Caco-2 (cell line): ENCODE measurements at regions not wholly inside any gene's neighbourhood (a gene's known extent, or its start where the extent isn't known, plus 50 kb on each side); places are given as distances from the start of the nearest gene placed in this dataset.

Experiments
- BruUV-seq: library from RNA; stranded (reverse); fragments of 400-500 nt; replicated peaks from 2 replicates; lab custom pipeline; 2021; lab: Mats Ljungman, UMichigan
- CTCF ChIA-PET: fragments of 300-600 bp; sonication (Branson Sonifier 250); formaldehyde crosslinking; loops from one replicate; lab custom pipeline; 2022; ENCODE audit warnings: antibody characterized with exemption; lab: Charles Lee
- POLR2A ChIA-PET: fragments of 300-600 bp; sonication (Branson Sonifier 250); formaldehyde crosslinking; loops from one replicate; lab custom pipeline; 2022; ENCODE audit warnings: antibody characterized with exemption; lab: Charles Lee
- DNase-seq, 2 experiments: peaks; one replicate each; pipeline versions ENCODE4 v3.0.0 to v3.0.0-alpha.2; 2020 to 2022
- H3K27me3 ChIP-seq: replicated peaks from 2 replicates; pipeline ENCODE4 v1.6.0; 2011; ENCODE audit warnings: low read length; ENCODE audit not compliant: control insufficient read depth, insufficient read depth
- H3K36me3 ChIP-seq: 2 replicates; pipeline ENCODE4 v1.5.1; 2011; ENCODE audit warnings: low read length; ENCODE audit not compliant: control insufficient read depth, insufficient read depth
- H3K4me1 ChIP-seq: fragments of 250-450 bp; sonication (Bioruptor Pico); 2 replicates; pipeline ENCODE4 v1.5.1; 2020; ENCODE audit warnings: mild to moderate bottlenecking
- H3K4me3 ChIP-seq: 2 replicates; pipeline ENCODE4 v1.5.1; 2011; ENCODE audit warnings: low read depth, mild to moderate bottlenecking, control low read depth, low read length
- H3K9me3 ChIP-seq: fragments of 250-450 bp; sonication (Bioruptor Pico); 2 replicates; pipeline ENCODE4 v1.5.1; 2020; ENCODE audit warnings: mild to moderate bottlenecking, moderate library complexity
- H3K27ac Mint-ChIP-seq: one replicate; pipeline ENCODE4 v1.8.0; 2022; ENCODE audit warnings: mixed read lengths; ENCODE audit not compliant: unreplicated experiment
- H3K27me3 Mint-ChIP-seq: one replicate; pipeline ENCODE4 v1.8.0; 2022; ENCODE audit warnings: mixed read lengths; ENCODE audit not compliant: insufficient read depth, unreplicated experiment
- H3K36me3 Mint-ChIP-seq: one replicate; pipeline ENCODE4 v1.8.0; 2022; ENCODE audit warnings: mild to moderate bottlenecking, mixed read lengths; ENCODE audit not compliant: insufficient read depth, unreplicated experiment
- H3K4me1 Mint-ChIP-seq: one replicate; pipeline ENCODE4 v1.8.0; 2022; ENCODE audit warnings: low read depth, mixed read lengths; ENCODE audit not compliant: unreplicated experiment
- H3K4me3 Mint-ChIP-seq: one replicate; pipeline ENCODE4 v1.8.0; 2022; ENCODE audit warnings: mild to moderate bottlenecking, moderate library complexity, mixed read lengths; ENCODE audit not compliant: unreplicated experiment
- H3K9me3 Mint-ChIP-seq: one replicate; pipeline ENCODE4 v1.8.0; 2022; ENCODE audit warnings: mixed read lengths; ENCODE audit not compliant: unreplicated experiment
- intact Hi-C: fragments of 100-400 bp; cut with micrococcal nuclease; formaldehyde crosslinking; loops from one replicate; pipeline ENCODE4 v1.10.0; 2022; ENCODE audit not compliant: unreplicated experiment
- TF ChIP-seq, protein P1 (sequence below), 2 experiments: fragments of 200-600 bp in 1 of 2; IDR thresholded peaks; 1 replicate in 1 of 2; 2 replicates in 1 of 2; pipeline versions ENCODE4 v1.5.1 to v1.8.0; 2011 to 2022; ENCODE audit warnings: antibody characterized with exemption in 1 of 2, control low read depth in 1 of 2, inconsistent platforms in 1 of 2, low read depth in 1 of 2, low read length in 1 of 2, mild to moderate bottlenecking in 1 of 2, moderate library complexity in 1 of 2; ENCODE audit not compliant: insufficient read depth in 1 of 2, severe bottlenecking in 1 of 2, unreplicated experiment in 1 of 2

DNA sequence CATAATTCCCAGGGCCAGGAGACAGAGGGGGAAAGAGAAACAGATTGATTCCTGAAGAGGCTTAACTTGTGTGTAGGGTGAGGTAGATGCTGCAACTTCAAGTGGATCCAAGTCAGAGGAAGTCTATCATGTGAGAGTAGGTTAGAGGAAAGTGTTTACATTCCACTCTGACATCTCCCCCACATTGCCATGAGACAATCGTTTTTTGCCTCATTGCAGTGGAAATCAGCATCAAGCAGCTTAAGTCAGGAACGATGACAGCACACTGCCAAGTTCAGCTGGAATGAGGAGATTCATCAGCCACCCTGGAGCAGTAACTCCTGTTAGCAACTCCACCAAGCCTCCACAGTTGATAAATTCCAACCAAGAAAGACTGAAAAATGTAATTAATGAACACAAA is 689.7 kb upstream of the MEF2C start:
- TF ChIP-seq, protein P1, sequence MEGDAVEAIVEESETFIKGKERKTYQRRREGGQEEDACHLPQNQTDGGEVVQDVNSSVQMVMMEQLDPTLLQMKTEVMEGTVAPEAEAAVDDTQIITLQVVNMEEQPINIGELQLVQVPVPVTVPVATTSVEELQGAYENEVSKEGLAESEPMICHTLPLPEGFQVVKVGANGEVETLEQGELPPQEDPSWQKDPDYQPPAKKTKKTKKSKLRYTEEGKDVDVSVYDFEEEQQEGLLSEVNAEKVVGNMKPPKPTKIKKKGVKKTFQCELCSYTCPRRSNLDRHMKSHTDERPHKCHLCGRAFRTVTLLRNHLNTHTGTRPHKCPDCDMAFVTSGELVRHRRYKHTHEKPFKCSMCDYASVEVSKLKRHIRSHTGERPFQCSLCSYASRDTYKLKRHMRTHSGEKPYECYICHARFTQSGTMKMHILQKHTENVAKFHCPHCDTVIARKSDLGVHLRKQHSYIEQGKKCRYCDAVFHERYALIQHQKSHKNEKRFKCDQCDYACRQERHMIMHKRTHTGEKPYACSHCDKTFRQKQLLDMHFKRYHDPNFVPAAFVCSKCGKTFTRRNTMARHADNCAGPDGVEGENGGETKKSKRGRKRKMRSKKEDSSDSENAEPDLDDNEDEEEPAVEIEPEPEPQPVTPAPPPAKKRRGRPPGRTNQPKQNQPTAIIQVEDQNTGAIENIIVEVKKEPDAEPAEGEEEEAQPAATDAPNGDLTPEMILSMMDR (IDR thresholded peaks at IDR 0.05; ENCODE audit: insufficient read depth in 1 of 2, low read depth in 1 of 2, low read length in 1 of 2, severe bottlenecking in 1 of 2, unreplicated experiment in 1 of 2), result no peak
- Mint-ChIP-seq H3K4me1 (no peaks in the 10 kb centered on the region), H3K27me3 (no peaks in the 10 kb centered on the region), H3K36me3 (no peaks in the 10 kb centered on the region), H3K9me3 (no peaks in the 10 kb centered on the region), H3K4me3 (no peak overlapping the region), H3K27ac (no peak overlapping the region)
- Histone ChIP-seq H3K27me3 (no peaks in the 10 kb centered on the region), H3K4me3 (no peak overlapping the region), H3K4me1 (no peaks in the 10 kb centered on the region), H3K36me3 (no peaks in the 10 kb centered on the region), H3K9me3 (no peaks in the 10 kb centered on the region)
- DNase-seq, result no peak
- BruUV-seq, result no TSS peak
- ChIA-PET POLR2A (no interaction called here), CTCF (no interaction called here)
- intact Hi-C loops, result no loop called here

DNA sequence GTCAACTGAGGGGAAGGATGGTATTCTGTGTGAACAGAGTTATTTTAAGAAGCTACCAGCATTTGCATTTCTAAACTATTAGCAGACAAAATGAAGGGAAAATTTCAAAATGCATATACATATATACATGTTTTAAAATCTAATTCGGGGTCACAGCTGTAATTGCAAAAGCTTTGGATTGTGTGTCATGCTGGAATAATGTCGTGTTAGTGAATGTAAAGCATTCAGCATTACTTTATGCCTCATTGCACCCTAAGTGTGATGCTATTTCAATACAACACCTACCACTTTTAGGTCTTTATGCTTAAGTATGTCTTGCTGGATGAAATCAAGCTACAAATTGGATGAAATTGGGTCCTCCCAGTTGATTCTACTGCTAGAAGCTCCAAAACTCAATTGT is 687.6 kb upstream of the MEF2C start:
- H3K9me3 ChIP-seq, result no peaks in the 10 kb centered on the region
- H3K4me3 ChIP-seq, result no peak overlapping the region
- H3K27me3 ChIP-seq, result no peaks in the 10 kb centered on the region
- H3K9me3 Mint-ChIP-seq, result no peaks in the 10 kb centered on the region
- no peaks in the 10 kb centered on the region for H3K4me1 Mint-ChIP-seq
- H3K27ac Mint-ChIP-seq, result no peak overlapping the region
- no TSS peak for BruUV-seq
- H3K27me3 Mint-ChIP-seq, result peaks cover 3% of the 10 kb centered on the region
- ChIA-PET CTCF (no interaction called here), POLR2A (no interaction called here)
- no peaks in the 10 kb centered on the region for H3K36me3 ChIP-seq
- H3K4me3 Mint-ChIP-seq, result no peak overlapping the region
- intact Hi-C loops, result no loop called here
- TF ChIP-seq, protein P1 (IDR thresholded peaks at IDR 0.05; ENCODE audit: insufficient read depth in 1 of 2, low read depth in 1 of 2, low read length in 1 of 2, severe bottlenecking in 1 of 2, unreplicated experiment in 1 of 2), result no peak
- H3K4me1 ChIP-seq, result no peaks in the 10 kb centered on the region
- no peak for DNase-seq
- H3K36me3 Mint-ChIP-seq, result no peaks in the 10 kb centered on the region

GRCh38 chr5:89566340-89566739 is 683.4 kb upstream of the MEF2C start:
- Histone ChIP-seq H3K27me3 (no peaks in the 10 kb centered on the region), H3K4me1 (no peaks in the 10 kb centered on the region), H3K36me3 (no peaks in the 10 kb centered on the region), H3K9me3 (no peaks in the 10 kb centered on the region), H3K4me3 (no peak overlapping the region)
- POLR2A ChIA-PET, result no interaction called here
- H3K27me3 Mint-ChIP-seq, result peaks cover 3% of the 10 kb centered on the region
- H3K27ac Mint-ChIP-seq, result no peak overlapping the region
- intact Hi-C loops, result no loop called here
- H3K36me3 Mint-ChIP-seq, result no peaks in the 10 kb centered on the region
- no peak for DNase-seq
- BruUV-seq, result no TSS peak
- no peaks in the 10 kb centered on the region for H3K4me1 Mint-ChIP-seq
- no peaks in the 10 kb centered on the region for H3K9me3 Mint-ChIP-seq
- no peak overlapping the region for H3K4me3 Mint-ChIP-seq
- CTCF ChIA-PET, result no interaction called here
- TF ChIP-seq, protein P1 (IDR thresholded peaks at IDR 0.05; ENCODE audit: insufficient read depth in 1 of 2, low read depth in 1 of 2, low read length in 1 of 2, severe bottlenecking in 1 of 2, unreplicated experiment in 1 of 2), result no peak
